ENCODE measurements at regions not wholly inside any gene's neighbourhood (a gene's known extent, or its start where the extent isn't known, plus 50 kb on each side); places are given as distances from the start of the nearest gene placed in this dataset.

DNA sequence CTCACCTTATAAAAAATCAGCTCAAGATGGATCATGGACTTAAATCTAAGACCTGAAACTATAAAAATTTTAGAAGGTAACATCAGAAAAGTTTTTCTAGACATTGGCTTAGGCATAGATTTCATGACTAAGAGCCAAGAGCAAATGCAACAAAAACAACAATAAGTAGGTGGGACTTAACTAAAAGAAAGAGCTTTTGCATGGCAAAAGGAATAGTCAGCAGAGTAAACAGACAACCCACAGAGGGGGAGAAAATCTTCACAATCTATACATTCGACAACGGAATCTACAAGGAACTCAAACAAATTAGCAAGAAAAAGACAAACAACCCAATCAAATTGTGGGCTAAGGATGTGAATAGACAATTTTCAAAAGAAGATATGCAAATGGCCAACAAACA lies 368.4 kb upstream of the KIF2B start:
- Mint-ChIP-seq H3K27me3 (ENCODE audit: insufficient read depth, unreplicated experiment) (no peaks in the 10 kb centered on the region), H3K4me3 (ENCODE audit: unreplicated experiment) (no peak overlapping the region), H3K36me3 (ENCODE audit: insufficient read depth, unreplicated experiment) (no peaks in the 10 kb centered on the region), H3K9me3 (ENCODE audit: unreplicated experiment) (peaks cover 7% of the 10 kb centered on the region), H3K4me1 (ENCODE audit: insufficient read depth, unreplicated experiment) (no peaks in the 10 kb centered on the region), H3K27ac (ENCODE audit: low read depth, unreplicated experiment) (no peak overlapping the region)
- no TSS peak for BruUV-seq (replicated peaks)
- POLR2A ChIA-PET, result no interaction called here
- TF ChIP-seq CTCF (IDR thresholded peaks at IDR 0.05; ENCODE audit: unreplicated experiment), result no peak
- CTCF ChIA-PET, result no interaction called here
- no peak for DNase-seq (ENCODE audit: unreplicated experiment)
- intact Hi-C loops (cut with micrococcal nuclease), result no loop called here

DNA sequence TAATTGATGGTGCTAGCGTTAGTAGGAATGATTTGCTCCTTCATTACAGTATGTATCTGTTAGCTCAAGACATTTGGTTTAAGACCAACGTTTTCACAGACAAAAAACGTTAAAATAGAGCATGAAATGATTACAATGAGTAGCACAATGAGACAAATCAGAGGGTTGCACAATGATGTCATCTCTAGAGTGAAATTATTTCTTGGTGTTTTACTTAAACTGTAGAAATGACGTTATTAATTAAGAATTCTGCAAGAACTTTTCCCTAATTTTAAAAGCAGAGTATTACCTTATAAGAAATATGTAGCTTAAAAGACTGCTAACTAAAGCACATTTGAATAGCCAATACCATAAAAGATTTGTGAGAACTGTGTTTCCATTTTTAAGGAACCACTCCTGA lies 373.4 kb upstream of the KIF2B start:
- no TSS peak for BruUV-seq (replicated peaks)
- Mint-ChIP-seq H3K4me3 (ENCODE audit: unreplicated experiment) (no peak overlapping the region), H3K9me3 (ENCODE audit: unreplicated experiment) (no peaks in the 10 kb centered on the region), H3K27ac (ENCODE audit: low read depth, unreplicated experiment) (no peak overlapping the region), H3K36me3 (ENCODE audit: insufficient read depth, unreplicated experiment) (no peaks in the 10 kb centered on the region), H3K27me3 (ENCODE audit: insufficient read depth, unreplicated experiment) (no peaks in the 10 kb centered on the region), H3K4me1 (ENCODE audit: insufficient read depth, unreplicated experiment) (no peaks in the 10 kb centered on the region)
- intact Hi-C loops (cut with micrococcal nuclease), result no loop called here
- DNase-seq (ENCODE audit: unreplicated experiment), result no peak
- ChIA-PET POLR2A (interaction anchor here (1.1 kb wide), 1 partner anchor 13 kb away, joined by 3 read pairs; no protein-coding TSS in a partner anchor), CTCF (no interaction called here)
- TF ChIP-seq CTCF (IDR thresholded peaks at IDR 0.05; ENCODE audit: unreplicated experiment), result no peak

- CTCF ChIA-PET, result no interaction called here
- no peak overlapping the region for H3K27ac Mint-ChIP-seq (ENCODE audit: low read depth, unreplicated experiment)
Measured at GRCh38 chr17:53428913-53429312, 393.8 kb upstream of the KIF2B start.

DNA sequence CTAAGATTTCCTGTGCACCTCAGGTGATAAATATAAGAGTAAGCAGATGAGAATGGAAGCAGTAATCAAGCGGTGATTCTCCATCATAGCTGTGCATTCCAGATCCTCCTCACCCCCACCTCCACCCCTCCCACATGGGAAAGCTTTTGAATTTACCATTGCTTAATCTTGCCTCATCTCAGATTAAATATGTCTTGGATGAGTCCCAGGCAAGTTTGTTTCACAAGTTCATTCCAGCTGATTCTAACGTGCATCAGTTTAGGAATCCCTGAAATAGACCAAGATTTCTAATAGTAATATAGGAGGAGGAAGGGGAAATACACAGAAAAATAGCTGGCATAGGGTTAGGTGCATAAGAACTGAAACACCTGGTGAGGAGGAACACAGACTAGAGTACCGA lies 396.2 kb upstream of the KIF2B start:
- Mint-ChIP-seq H3K4me3 (ENCODE audit: unreplicated experiment) (no peak overlapping the region), H3K4me1 (ENCODE audit: insufficient read depth, unreplicated experiment) (peaks cover 9% of the 10 kb centered on the region), H3K27me3 (ENCODE audit: insufficient read depth, unreplicated experiment) (no peaks in the 10 kb centered on the region), H3K36me3 (ENCODE audit: insufficient read depth, unreplicated experiment) (no peaks in the 10 kb centered on the region), H3K27ac (ENCODE audit: low read depth, unreplicated experiment) (no peak overlapping the region), H3K9me3 (ENCODE audit: unreplicated experiment) (peaks cover 9% of the 10 kb centered on the region)
- ChIA-PET CTCF (no interaction called here), POLR2A (interaction anchor here (0.6 to 0.9 kb wide), 3 partner anchors 22 to 50 kb away, joined by 3 to 4 read pairs (median 3); no protein-coding TSS in a partner anchor)
- BruUV-seq (replicated peaks), result no TSS peak
- intact Hi-C loops (cut with micrococcal nuclease), result no loop called here
- no peak for TF ChIP-seq CTCF (IDR thresholded peaks at IDR 0.05; ENCODE audit: unreplicated experiment)
- DNase-seq (ENCODE audit: unreplicated experiment), result peak; percentile 29

More at GRCh38 chr17:53428913-53429312, 393.8 kb upstream of the KIF2B start:
- peaks cover 9% of the 10 kb centered on the region for H3K9me3 Mint-ChIP-seq (ENCODE audit: unreplicated experiment)
- H3K36me3 Mint-ChIP-seq (ENCODE audit: insufficient read depth, unreplicated experiment), result no peaks in the 10 kb centered on the region
- no peak for DNase-seq (ENCODE audit: unreplicated experiment)
- BruUV-seq (replicated peaks), result no TSS peak
- no peaks in the 10 kb centered on the region for H3K27me3 Mint-ChIP-seq (ENCODE audit: insufficient read depth, unreplicated experiment)
- TF ChIP-seq CTCF (IDR thresholded peaks at IDR 0.05; ENCODE audit: unreplicated experiment), result no peak
- POLR2A ChIA-PET, result no interaction called here
- intact Hi-C loops (cut with micrococcal nuclease), result no loop called here
- peaks cover 9% of the 10 kb centered on the region for H3K4me1 Mint-ChIP-seq (ENCODE audit: insufficient read depth, unreplicated experiment)
- no peak overlapping the region for H3K4me3 Mint-ChIP-seq (ENCODE audit: unreplicated experiment)
